Activated T-helper 17 cell treated with anti-CD3 and anti-CD28 coated beads, Interleukin-2, amount 50 U/mL, for 72 hours (primary cell): ENCODE measurements at regions not wholly inside any gene's neighbourhood (a gene's known extent, or its start where the extent isn't known, plus 50 kb on each side); places are given as distances from the start of the nearest gene placed in this dataset.

Source experiments
- ATAC-seq: fragments of 150-1000 bp; cut with Tn5 transposase; replicated peaks from 2 replicates; pipeline ENCODE4 v1.10.0; 2021; ENCODE audit warnings: mild to moderate bottlenecking, moderate library complexity
- H3K27ac Mint-ChIP-seq: one replicate; pipeline ENCODE4 v1.8.0; 2022; ENCODE audit warnings: mixed read lengths
- H3K27me3 Mint-ChIP-seq: one replicate; pipeline ENCODE4 v1.8.0; 2022; ENCODE audit warnings: mixed read lengths
- H3K36me3 Mint-ChIP-seq: one replicate; pipeline ENCODE4 v1.8.0; 2022; ENCODE audit warnings: low read depth, mild to moderate bottlenecking, mixed read lengths
- H3K4me1 Mint-ChIP-seq: one replicate; pipeline ENCODE4 v1.8.0; 2022; ENCODE audit warnings: mixed read lengths
- H3K4me3 Mint-ChIP-seq: one replicate; pipeline ENCODE4 v1.8.0; 2022; ENCODE audit warnings: mild to moderate bottlenecking, mixed read lengths
- H3K9me3 Mint-ChIP-seq: one replicate; pipeline ENCODE4 v1.8.0; 2022; ENCODE audit warnings: mixed read lengths

DNA sequence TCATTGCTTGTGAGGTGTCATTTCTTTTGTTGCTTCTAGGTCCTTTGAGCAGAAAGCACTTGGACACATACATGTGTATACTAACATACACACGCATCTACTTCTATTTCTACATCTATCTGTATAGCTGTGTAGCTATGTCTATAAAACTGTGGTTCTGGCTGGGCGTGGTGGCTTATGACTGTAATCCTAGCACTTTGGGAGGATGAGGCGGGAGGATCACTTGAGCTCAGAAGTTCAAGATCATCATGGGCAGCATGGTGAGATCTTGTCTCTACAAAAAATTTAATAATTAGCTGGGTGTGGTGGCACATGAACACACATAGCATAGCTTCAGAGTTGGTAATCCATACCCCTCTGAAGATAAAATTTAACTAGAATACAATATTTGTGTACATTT is 65.0 kb upstream of the MAGI1 start:
- H3K9me3 Mint-ChIP-seq, result no peaks in the 10 kb centered on the region
- no peaks in the 10 kb centered on the region for H3K4me1 Mint-ChIP-seq
- H3K27me3 Mint-ChIP-seq, result peaks cover 4% of the 10 kb centered on the region
- H3K4me3 Mint-ChIP-seq, result no peak overlapping the region
- H3K27ac Mint-ChIP-seq, result no peak overlapping the region
- H3K36me3 Mint-ChIP-seq, result no peaks in the 10 kb centered on the region
- no peak for ATAC-seq

DNA sequence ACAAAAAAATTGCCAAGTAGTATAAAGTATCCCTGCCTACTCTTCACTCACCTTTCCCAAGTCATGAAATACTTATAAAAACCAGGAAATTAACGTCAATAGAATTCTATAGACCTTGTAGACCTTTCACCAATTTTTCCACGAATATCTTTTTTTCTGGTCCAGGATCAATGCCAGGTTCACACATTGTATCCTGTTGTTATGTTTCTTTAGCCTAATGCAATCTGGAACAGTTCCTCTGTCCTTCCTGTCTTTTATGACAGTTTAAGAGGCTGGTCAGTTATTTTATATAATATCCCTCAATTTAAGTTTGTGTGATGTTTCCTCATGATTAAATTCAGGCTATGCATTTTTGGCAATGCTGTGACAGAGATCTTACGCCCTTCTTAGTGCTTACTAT is 63.2 kb upstream of the MAGI1 start:
- Mint-ChIP-seq H3K9me3 (no peaks in the 10 kb centered on the region), H3K27me3 (peaks cover 8% of the 10 kb centered on the region), H3K4me3 (no peak overlapping the region), H3K27ac (no peak overlapping the region), H3K4me1 (no peaks in the 10 kb centered on the region), H3K36me3 (no peaks in the 10 kb centered on the region)
- ATAC-seq, result no peak

DNA sequence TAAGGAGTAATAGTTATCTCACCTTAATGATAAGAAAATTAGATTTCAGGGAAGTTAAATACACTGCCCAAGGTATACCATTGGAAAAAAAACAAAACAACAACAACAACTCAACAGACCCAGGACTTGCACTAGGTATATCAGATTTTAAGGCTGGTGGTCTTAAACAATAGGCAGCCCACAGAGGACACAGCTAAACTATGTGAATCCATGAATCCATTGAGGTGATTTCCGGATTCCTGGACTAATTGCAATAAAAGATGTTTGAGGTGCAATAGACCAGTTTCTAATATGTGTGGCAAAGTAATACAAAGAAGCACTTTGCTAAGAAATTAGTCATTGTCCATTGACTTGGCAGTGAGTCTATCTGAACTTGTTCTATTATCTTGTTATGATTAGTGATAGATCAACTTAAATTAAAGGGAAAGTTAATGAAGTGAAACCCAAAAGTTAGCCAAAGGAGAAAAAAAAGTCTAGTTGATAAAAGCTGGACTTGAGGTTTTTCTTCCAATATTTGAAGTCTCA is 60.9 kb upstream of the MAGI1 start:
- Mint-ChIP-seq H3K27me3 (peaks cover 7% of the 10 kb centered on the region), H3K27ac (no peak overlapping the region), H3K4me1 (no peaks in the 10 kb centered on the region), H3K9me3 (no peaks in the 10 kb centered on the region), H3K36me3 (no peaks in the 10 kb centered on the region), H3K4me3 (no peak overlapping the region)
- ATAC-seq, result no peak

DNA sequence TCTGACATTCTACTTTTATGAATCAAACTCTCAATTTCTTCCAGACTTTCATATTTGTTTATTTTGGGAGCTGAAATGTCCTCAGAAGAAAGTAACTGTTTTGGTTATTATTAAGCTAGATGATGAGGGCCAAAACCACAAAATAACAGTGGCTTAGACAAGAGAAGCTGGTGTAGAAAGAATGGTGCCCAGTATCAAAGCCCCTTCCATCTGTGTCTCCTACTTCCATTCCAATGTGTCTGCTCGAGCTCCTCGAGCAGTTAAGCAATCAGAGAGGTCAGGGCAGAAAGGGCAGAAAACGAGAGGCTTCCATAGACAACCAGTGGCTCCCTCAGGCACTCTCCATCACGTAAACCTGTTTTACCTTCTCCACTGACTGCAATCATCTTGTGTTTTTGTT is 59.7 kb upstream of the MAGI1 start:
- no peak for ATAC-seq
- no peaks in the 10 kb centered on the region for H3K9me3 Mint-ChIP-seq
- no peak overlapping the region for H3K27ac Mint-ChIP-seq
- H3K27me3 Mint-ChIP-seq, result peaks cover 7% of the 10 kb centered on the region
- no peaks in the 10 kb centered on the region for H3K36me3 Mint-ChIP-seq
- no peak overlapping the region for H3K4me3 Mint-ChIP-seq
- no peaks in the 10 kb centered on the region for H3K4me1 Mint-ChIP-seq

DNA sequence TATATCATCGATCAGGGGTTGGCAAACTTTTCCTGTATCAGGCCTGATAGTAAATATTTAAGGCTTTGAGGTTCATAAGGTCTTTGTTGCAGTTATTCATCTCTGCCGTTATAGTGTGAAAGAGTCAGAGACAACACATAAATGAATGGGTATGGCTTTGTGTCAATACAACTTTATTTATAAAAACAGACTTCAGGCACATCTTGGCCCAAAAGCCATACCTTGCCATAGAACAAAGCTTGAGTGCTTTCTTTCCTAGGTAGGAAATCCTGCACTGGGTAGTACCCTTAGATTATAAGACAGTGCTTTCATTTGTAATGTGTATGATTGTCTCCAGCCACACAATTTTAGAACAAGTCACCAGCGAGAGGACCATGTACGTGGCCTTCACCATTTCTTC is 58.9 kb upstream of the MAGI1 start:
- H3K36me3 Mint-ChIP-seq, result no peaks in the 10 kb centered on the region
- H3K4me1 Mint-ChIP-seq, result no peaks in the 10 kb centered on the region
- no peak overlapping the region for H3K4me3 Mint-ChIP-seq
- no peaks in the 10 kb centered on the region for H3K9me3 Mint-ChIP-seq
- H3K27me3 Mint-ChIP-seq, result peaks cover 7% of the 10 kb centered on the region
- no peak for ATAC-seq
- no peak overlapping the region for H3K27ac Mint-ChIP-seq

DNA sequence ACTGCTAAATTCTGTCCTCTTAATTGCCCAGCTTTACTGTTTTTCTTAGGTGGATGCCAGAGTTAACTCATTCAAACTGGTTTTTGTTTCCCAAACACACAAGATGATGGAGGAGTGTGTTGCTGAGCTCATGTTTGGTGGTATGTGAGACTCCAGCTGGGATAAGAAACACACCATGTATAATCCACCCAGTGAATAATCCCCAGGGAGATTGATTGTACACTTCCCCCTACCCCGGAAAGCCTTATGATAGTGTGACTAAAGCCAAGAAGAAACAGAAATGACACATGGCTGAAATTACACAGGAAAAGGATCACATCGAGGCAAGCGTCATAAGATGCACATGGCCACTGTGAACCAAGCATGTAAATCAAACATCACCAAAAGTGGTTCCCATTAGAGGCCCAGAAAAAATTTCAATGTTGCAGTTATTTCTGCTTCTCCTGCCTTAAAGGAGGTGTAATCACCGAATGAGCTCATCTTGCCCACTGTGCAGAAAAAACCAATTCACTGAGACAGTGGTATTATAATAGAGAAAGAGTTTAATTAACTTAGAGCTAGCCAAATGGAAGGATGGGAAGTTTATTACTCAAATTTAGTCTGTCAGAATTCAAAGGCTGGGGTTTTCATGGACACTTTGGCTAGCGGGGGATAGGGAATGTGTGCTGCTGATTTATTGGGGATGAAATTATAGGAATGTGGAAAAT is 56.7 kb upstream of the MAGI1 start:
- H3K4me3 Mint-ChIP-seq, result no peak overlapping the region
- no peak for ATAC-seq
- H3K36me3 Mint-ChIP-seq, result no peaks in the 10 kb centered on the region
- H3K9me3 Mint-ChIP-seq, result no peaks in the 10 kb centered on the region
- peaks cover 7% of the 10 kb centered on the region for H3K27me3 Mint-ChIP-seq
- no peaks in the 10 kb centered on the region for H3K4me1 Mint-ChIP-seq
- H3K27ac Mint-ChIP-seq, result no peak overlapping the region

DNA sequence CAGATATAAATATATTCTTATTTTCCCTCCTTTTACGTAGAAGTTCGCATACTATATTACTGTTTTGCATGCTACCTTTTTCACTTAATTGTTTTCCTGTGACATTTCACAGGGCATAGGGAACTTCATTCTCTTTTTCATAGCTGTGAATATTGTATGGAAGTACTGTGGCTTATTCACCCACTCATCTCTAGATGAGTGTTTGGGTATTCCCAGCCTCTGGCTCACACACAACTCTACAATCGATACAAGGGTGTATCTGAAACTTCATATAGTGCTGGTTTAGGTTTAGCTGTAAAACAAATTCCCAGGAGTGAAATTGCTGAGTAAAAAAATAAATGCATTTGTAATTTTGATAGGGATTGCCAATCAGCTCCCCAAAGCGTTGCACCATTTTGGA is 55.3 kb upstream of the MAGI1 start:
- peaks cover 7% of the 10 kb centered on the region for H3K27me3 Mint-ChIP-seq
- H3K27ac Mint-ChIP-seq, result no peak overlapping the region
- no peaks in the 10 kb centered on the region for H3K9me3 Mint-ChIP-seq

DNA sequence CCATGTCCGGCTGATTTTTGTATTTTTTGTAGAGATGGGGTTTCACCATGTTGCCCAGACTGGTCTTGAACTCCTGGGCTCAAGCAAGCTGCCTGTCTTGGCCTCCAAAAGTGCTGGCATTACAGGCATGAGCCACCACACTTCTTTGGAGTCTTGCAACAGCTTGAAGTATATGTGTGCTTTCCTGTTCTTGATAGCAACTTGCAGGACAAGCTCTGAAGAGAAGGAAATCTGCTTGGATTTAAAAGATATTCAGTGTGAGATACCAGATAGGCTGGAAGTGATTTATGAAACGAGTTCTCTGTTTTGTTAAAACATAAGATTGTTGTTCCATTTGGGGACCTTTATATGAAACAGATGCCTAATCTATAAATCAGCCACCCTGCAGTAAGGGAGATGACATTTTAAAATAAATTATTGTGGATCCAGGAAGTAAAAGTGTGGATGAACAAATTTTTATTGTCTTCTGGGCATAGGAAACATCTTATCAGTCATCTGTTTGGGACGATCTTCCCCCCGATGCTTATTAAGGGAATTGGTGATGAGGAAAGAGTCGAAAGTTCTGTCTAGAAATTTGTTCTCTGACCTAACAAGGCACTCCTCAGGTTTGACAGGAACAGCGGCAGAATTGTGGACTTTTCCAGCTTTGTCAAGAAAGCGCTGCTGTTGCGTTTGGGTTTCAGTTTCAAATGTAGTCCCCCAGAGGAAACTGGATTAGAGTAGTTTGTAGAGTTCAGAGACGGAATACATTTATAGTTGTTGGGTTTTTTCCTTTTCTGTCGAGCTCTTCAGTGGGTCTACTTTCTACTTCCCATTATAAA is 53.7 kb upstream of the MAGI1 start:
- Mint-ChIP-seq H3K27ac (no peak overlapping the region), H3K36me3 (no peaks in the 10 kb centered on the region), H3K9me3 (no peaks in the 10 kb centered on the region), H3K4me1 (no peaks in the 10 kb centered on the region), H3K27me3 (peaks cover 3% of the 10 kb centered on the region), H3K4me3 (no peak overlapping the region)
- ATAC-seq, result no peak

More for the DNA sequence above, 55.3 kb upstream of the MAGI1 start:
- Mint-ChIP-seq H3K4me1 (no peaks in the 10 kb centered on the region), H3K4me3 (no peak overlapping the region), H3K36me3 (no peaks in the 10 kb centered on the region)
- ATAC-seq, result no peak
